ENCODE measurements at regions not wholly inside any gene's neighbourhood (a gene's known extent, or its start where the extent isn't known, plus 50 kb on each side); places are given as distances from the start of the nearest gene placed in this dataset.

DNA sequence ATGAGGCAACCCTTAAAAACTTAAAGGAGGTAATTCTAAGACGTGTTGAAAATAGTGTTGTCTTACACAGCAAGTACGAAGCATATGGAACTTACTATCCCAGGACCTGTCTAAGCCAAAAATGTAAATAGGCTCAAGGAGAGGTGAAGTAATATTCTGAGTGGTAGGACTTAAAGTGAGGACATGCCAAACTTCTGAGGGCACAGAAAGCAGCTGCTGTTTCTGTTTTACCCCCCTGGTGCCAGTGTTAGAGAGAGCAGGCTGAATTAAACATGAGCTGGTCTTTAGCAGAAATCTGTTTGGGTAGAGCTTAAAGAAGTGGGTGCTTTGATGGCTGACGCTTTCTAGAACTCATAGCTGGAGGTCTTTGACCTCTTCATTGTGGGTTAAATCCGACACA lies 149.7 kb upstream of the NPHP3 start:
- WGBS, 2 donors: 83 to 86% methylated on average over 4 of the region's 4 CpGs
- H3K4me3 ChIP-seq (ENCODE audit: low read depth, poor library complexity, severe bottlenecking): no peak overlapping the region
- TF ChIP-seq CTCF (IDR thresholded peaks at IDR 0.05) (no peak), POLR2A (IDR thresholded peaks at IDR 0.05) (no peak)
- intact Hi-C loops (cut with DNase I; ENCODE audit: low total_unique reads): no loop called here
- DNase-seq (ENCODE audit: low spot score in 2 of 2): no peak

DNA sequence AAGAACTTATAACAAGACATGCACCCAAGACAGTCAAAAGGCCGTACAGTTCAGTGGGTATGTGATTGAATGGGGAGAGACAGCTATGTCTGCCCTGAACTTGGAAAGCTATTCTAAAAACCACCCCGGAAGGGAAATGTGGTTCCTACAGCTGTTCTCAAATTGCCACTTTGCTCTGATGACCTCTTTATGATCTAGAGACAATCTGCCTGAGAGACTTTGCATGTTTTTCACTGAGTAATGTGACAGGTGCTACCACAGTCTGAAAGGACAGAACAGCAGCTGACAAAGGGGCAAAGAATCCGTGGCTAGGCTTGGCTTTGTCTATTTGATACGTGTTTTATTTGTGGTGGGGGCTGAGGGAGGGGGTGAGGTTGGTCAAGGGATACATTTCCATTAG lies 148.3 kb upstream of the NPHP3 start:
- DNase-seq (ENCODE audit: low spot score in 2 of 2): no peak
- TF ChIP-seq CTCF (IDR thresholded peaks at IDR 0.05): no peak
- no peak for TF ChIP-seq POLR2A (IDR thresholded peaks at IDR 0.05)
- no peak overlapping the region for H3K4me3 ChIP-seq (ENCODE audit: low read depth, poor library complexity, severe bottlenecking)
- 57 to 62% methylated on average over 4 of the region's 4 CpGs for WGBS, 2 donors
- intact Hi-C loops (cut with DNase I; ENCODE audit: low total_unique reads): no loop called here

- intact Hi-C loops (cut with DNase I; ENCODE audit: low total_unique reads): no loop called here
- H3K4me3 ChIP-seq (ENCODE audit: low read depth, poor library complexity, severe bottlenecking): no peak overlapping the region
- 95 to 97% methylated on average over 1 of the region's 1 CpG for WGBS, 2 donors
- no peak for DNase-seq (ENCODE audit: low spot score in 2 of 2)
- TF ChIP-seq POLR2A (IDR thresholded peaks at IDR 0.05) (no peak), CTCF (IDR thresholded peaks at IDR 0.05) (no peak)
These were observed 145.7 kb upstream of the NPHP3 start for GRCh38 chr3:132867956-132868355.

DNA sequence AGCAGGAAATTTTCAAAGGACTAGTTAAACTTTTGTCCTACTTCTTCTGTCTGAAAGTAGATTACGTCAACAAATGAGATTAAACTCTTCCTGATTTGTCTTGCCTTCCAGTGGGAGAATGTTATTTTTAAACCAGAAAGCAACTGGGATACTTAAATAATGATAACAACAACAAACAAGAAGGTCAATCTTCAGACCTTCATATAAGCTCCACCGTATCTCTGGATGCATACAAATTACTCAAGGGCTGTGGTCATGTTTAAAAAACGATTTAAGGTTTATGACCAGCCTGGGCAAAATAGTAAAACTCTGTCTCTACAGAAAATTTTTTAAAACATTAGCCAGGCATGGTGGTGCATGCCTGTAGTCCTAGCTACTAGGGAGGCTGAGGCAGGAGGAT lies 145.3 kb upstream of the NPHP3 start:
- WGBS, 2 donors: 71 to 80% methylated on average over 3 of the region's 3 CpGs
- H3K4me3 ChIP-seq (ENCODE audit: low read depth, poor library complexity, severe bottlenecking): no peak overlapping the region
- intact Hi-C loops (cut with DNase I; ENCODE audit: low total_unique reads): no loop called here
- DNase-seq (ENCODE audit: low spot score in 2 of 2): no peak
- TF ChIP-seq POLR2A (IDR thresholded peaks at IDR 0.05) (no peak), CTCF (IDR thresholded peaks at IDR 0.05) (no peak)

DNA sequence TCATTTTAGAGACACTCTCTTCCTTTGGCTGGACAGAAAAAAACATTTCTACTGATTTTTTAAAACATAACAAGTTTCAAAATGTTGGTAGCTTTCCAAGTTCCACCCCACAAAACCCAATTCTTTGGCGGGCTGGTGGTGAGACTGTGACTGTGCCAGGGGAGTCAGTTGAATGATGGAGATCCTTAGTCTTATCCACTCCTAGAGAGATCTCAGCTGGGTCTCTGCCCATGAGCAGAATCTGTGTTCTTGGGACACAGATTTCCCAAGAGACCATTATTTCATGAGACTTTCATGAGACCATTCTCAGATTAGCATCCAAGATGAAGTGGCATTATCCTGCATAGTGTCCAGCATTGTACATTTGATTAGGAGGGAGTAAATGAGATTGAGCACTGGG lies 135.1 kb upstream of the NPHP3 start:
- TF ChIP-seq POLR2A (IDR thresholded peaks at IDR 0.05) (no peak), CTCF (IDR thresholded peaks at IDR 0.05) (no peak)
- intact Hi-C loops (cut with DNase I; ENCODE audit: low total_unique reads): no loop called here
- WGBS, 2 donors: 70 to 75% methylated on average over 1 of the region's 1 CpG
- no peak overlapping the region for H3K4me3 ChIP-seq (ENCODE audit: low read depth, poor library complexity, severe bottlenecking)
- no peak for DNase-seq (ENCODE audit: low spot score in 2 of 2)

DNA sequence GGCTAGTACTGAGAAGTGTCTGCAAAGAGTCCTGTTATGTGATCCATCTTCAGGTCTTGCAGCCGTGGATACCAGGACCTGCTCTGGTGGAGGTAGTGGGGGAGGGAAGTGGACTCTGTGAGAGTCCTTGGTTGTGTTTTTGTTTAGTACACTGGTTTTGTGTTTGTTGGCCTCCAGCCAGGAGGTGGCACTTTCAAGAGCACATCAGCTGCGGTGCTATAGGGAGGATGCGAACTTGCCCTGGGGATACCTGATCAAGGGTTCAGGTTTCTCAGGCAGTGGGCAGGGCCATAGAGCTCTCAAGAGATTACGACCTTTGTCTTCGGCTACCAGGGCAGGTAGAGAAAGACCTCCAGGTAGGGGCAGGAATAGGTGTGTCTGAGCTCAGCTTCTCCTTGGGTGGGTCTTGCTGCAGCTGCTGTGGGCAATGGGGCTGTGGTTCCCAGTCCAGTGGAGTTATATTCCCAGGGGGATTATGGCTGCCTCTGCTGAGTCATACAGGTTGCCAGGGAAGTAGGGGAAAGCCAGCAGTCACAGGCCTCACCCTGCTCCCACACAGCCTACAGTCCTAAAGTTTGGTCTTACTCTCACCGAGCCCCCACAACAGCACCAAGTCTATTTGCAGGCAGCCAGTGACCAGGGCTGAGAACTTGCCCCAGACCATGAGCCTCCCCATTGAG lies 132.8 kb upstream of the NPHP3 start:
- TF ChIP-seq POLR2A (IDR thresholded peaks at IDR 0.05) (no peak), CTCF (IDR thresholded peaks at IDR 0.05) (no peak)
- intact Hi-C loops (cut with DNase I; ENCODE audit: low total_unique reads): no loop called here
- H3K4me3 ChIP-seq (ENCODE audit: low read depth, poor library complexity, severe bottlenecking): no peak overlapping the region
- no peak for DNase-seq (ENCODE audit: low spot score in 2 of 2)
- WGBS, 2 donors: 90 to 93% methylated on average over 6 of the region's 6 CpGs

Measured in lower leg skin (tissue), 4 donors.